ENCODE measurements at regions not wholly inside any gene's neighbourhood (a gene's known extent, or its start where the extent isn't known, plus 50 kb on each side); places are given as distances from the start of the nearest gene placed in this dataset. TPM values are rescaled to one million over a fixed set of nuclear protein-coding genes. Genes with fewer than 3 reads are reported as not detected.
"Not testable (repeated sequence)": the region's sequence is repeated elsewhere in the genome, so short reads cannot be mapped to it uniquely, and the experiment has no call there.

- Histone ChIP-seq H3K27me3 (no peaks in the 10 kb centered on the region), H4K20me1 (ENCODE audit: insufficient read depth, poor library complexity, severe bottlenecking) (no peaks in the 10 kb centered on the region), H3K4me1 (ENCODE audit: insufficient read depth) (no peaks in the 10 kb centered on the region), H3K9me3 (ENCODE audit: low read depth) (no peaks in the 10 kb centered on the region), H2AFZ (no peak overlapping the region), H3K4me3 (no peak overlapping the region), H3K79me2 (no peaks in the 10 kb centered on the region), H3K9me2 (replicated peaks; ENCODE audit: insufficient read depth) (no peaks in the 10 kb centered on the region), H3K27ac (no peak overlapping the region), H3K36me3 (replicated peaks; ENCODE audit: insufficient read depth, low read depth) (no peaks in the 10 kb centered on the region), H3K4me2 (no peak overlapping the region)
- whole genome bisulfite sequencing (ENCODE audit: low lambda C conversion rate, missing lambda C conversion rate): 86% methylated on average over 1 of the region's 1 CpG
- TF ChIP-seq EZH2phosphoT487 (IDR thresholded peaks at IDR 0.05; ENCODE audit: low read depth, severe bottlenecking, unreplicated experiment): no peak
- TF ChIP-seq CTCF (IDR thresholded peaks at IDR 0.05; ENCODE audit: poor library complexity): no peak
- TF ChIP-seq EZH2 (IDR thresholded peaks at IDR 0.05; ENCODE audit: borderline replicate concordance): no peak
- no peak for DNase-seq (ENCODE audit: low spot score)
Measured at GRCh38 chr16:58793366-58793765, 59.2 kb upstream of the GOT2 start.

GRCh38 chr16:58792188-58792587 is 58.1 kb upstream of the GOT2 start:
- Histone ChIP-seq H3K79me2 (no peaks in the 10 kb centered on the region), H3K27me3 (no peaks in the 10 kb centered on the region), H3K4me1 (ENCODE audit: insufficient read depth) (no peaks in the 10 kb centered on the region), H2AFZ (no peak overlapping the region), H3K4me2 (no peak overlapping the region), H3K36me3 (replicated peaks; ENCODE audit: insufficient read depth, low read depth) (no peaks in the 10 kb centered on the region), H3K9me2 (replicated peaks; ENCODE audit: insufficient read depth) (no peaks in the 10 kb centered on the region), H4K20me1 (ENCODE audit: insufficient read depth, poor library complexity, severe bottlenecking) (no peaks in the 10 kb centered on the region), H3K27ac (no peak overlapping the region), H3K4me3 (no peak overlapping the region), H3K9me3 (ENCODE audit: low read depth) (no peaks in the 10 kb centered on the region)
- WGBS (ENCODE audit: low lambda C conversion rate, missing lambda C conversion rate): 31% methylated on average over 2 of the region's 2 CpGs
- no peak for DNase-seq (ENCODE audit: low spot score)
- TF ChIP-seq EZH2phosphoT487 (IDR thresholded peaks at IDR 0.05; ENCODE audit: low read depth, severe bottlenecking, unreplicated experiment): no peak
- TF ChIP-seq EZH2 (IDR thresholded peaks at IDR 0.05; ENCODE audit: borderline replicate concordance): no peak
- TF ChIP-seq CTCF (IDR thresholded peaks at IDR 0.05; ENCODE audit: poor library complexity): no peak

- not testable (repeated sequence) for H3K4me2 ChIP-seq
Measured at GRCh38 chr16:58790816-58791557, 56.9 kb upstream of the GOT2 start.

GRCh38 chr16:58789351-58789750 is 55.2 kb upstream of the GOT2 start:
- Histone ChIP-seq H3K9me2 (replicated peaks; ENCODE audit: insufficient read depth) (no peaks in the 10 kb centered on the region), H3K9me3 (ENCODE audit: low read depth) (no peaks in the 10 kb centered on the region), H3K27ac (no peak overlapping the region), H3K4me2 (no peak overlapping the region), H4K20me1 (ENCODE audit: insufficient read depth, poor library complexity, severe bottlenecking) (no peaks in the 10 kb centered on the region), H3K4me3 (no peak overlapping the region), H3K27me3 (no peaks in the 10 kb centered on the region), H3K4me1 (ENCODE audit: insufficient read depth) (no peaks in the 10 kb centered on the region), H2AFZ (no peak overlapping the region), H3K79me2 (no peaks in the 10 kb centered on the region), H3K36me3 (replicated peaks; ENCODE audit: insufficient read depth, low read depth) (no peaks in the 10 kb centered on the region)
- WGBS (ENCODE audit: low lambda C conversion rate, missing lambda C conversion rate): 90% methylated on average over 3 of the region's 4 CpGs
- no peak for DNase-seq (ENCODE audit: low spot score)
- TF ChIP-seq EZH2phosphoT487 (IDR thresholded peaks at IDR 0.05; ENCODE audit: low read depth, severe bottlenecking, unreplicated experiment): no peak
- TF ChIP-seq EZH2 (IDR thresholded peaks at IDR 0.05; ENCODE audit: borderline replicate concordance): no peak
- TF ChIP-seq CTCF (IDR thresholded peaks at IDR 0.05; ENCODE audit: poor library complexity): no peak

More at GRCh38 chr16:58790816-58791557, 56.9 kb upstream of the GOT2 start:
- H3K36me3 ChIP-seq (replicated peaks; ENCODE audit: insufficient read depth, low read depth); H3K79me2 ChIP-seq; H3K4me3 ChIP-seq; H3K9me2 ChIP-seq (replicated peaks; ENCODE audit: insufficient read depth); H3K9me3 ChIP-seq (ENCODE audit: low read depth); H3K27me3 ChIP-seq; H3K4me1 ChIP-seq (ENCODE audit: insufficient read depth); H4K20me1 ChIP-seq (ENCODE audit: insufficient read depth, poor library complexity, severe bottlenecking); DNase-seq (ENCODE audit: low spot score); H2AFZ ChIP-seq; H3K27ac ChIP-seq: not testable (repeated sequence)
- WGBS (ENCODE audit: low lambda C conversion rate, missing lambda C conversion rate): 95% methylated on average over 21 of the region's 32 CpGs

Small RNA genes in the stretch of these regions (small RNA-seq; reads per million reads assigned to genes)
- gene AC018554.2 (not detected), gene AC092121.1 (not detected), gene RF00017 (not detected), gene RNU4-58P (not detected), gene RPS27P27 (not detected)

Measured in hepatocyte (in vitro differentiated cells).